ENCODE measurements at regions not wholly inside any gene's neighbourhood (a gene's known extent, or its start where the extent isn't known, plus 50 kb on each side); places are given as distances from the start of the nearest gene placed in this dataset.
A peak's percentile ranks its signal among the peaks of the same experiment; 100 is the strongest.

DNA sequence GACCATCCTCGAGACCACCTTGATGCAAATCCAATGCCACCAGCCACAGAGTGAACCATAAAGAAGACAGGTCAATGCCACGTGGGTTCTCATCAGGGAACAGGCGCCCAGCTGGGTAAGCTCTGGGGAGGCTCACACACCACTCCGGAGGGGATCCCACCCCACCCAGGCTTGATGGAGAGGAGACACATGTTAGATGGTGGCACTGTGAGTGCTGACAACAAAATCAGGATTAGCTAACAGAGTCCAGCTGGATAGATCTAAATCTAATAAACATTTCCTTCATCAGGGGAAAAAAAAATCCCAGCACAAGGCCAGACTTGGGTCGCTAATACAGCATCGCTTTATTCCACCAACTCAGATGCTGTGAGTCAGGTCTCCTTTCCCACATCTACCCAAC, 132.2 kb upstream of the TNR start:
- TF ChIP-seq, protein P1, sequence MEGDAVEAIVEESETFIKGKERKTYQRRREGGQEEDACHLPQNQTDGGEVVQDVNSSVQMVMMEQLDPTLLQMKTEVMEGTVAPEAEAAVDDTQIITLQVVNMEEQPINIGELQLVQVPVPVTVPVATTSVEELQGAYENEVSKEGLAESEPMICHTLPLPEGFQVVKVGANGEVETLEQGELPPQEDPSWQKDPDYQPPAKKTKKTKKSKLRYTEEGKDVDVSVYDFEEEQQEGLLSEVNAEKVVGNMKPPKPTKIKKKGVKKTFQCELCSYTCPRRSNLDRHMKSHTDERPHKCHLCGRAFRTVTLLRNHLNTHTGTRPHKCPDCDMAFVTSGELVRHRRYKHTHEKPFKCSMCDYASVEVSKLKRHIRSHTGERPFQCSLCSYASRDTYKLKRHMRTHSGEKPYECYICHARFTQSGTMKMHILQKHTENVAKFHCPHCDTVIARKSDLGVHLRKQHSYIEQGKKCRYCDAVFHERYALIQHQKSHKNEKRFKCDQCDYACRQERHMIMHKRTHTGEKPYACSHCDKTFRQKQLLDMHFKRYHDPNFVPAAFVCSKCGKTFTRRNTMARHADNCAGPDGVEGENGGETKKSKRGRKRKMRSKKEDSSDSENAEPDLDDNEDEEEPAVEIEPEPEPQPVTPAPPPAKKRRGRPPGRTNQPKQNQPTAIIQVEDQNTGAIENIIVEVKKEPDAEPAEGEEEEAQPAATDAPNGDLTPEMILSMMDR (IDR thresholded peaks at IDR 0.05; ENCODE audit: control extremely low read depth, extremely low read depth) = no peak
- Histone ChIP-seq H3K36me3 (ENCODE audit: control insufficient read depth in 4 of 4, insufficient read depth in 4 of 4, low read length in 4 of 4) (no peaks in the 10 kb centered on the region), H3K4me1 (ENCODE audit: control insufficient read depth in 5 of 5, insufficient read depth in 5 of 5, low read length in 5 of 5) (peaks cover 0 to 37% (median 5%) of the 10 kb centered on the region in 5 donors), H3K27me3 (ENCODE audit: control insufficient read depth in 3 of 3, insufficient read depth in 3 of 3, low read length in 2 of 3) (no peaks in the 10 kb centered on the region), H3K4me3 (no peak overlapping the region), H3K9me3 (ENCODE audit: control insufficient read depth in 4 of 4, insufficient read depth in 3 of 4, low read length in 3 of 4) (peaks cover 0 to 3% (median 0%) of the 10 kb centered on the region in 4 donors), H3K9ac (ENCODE audit: insufficient read depth in 1 of 2, low read length in 2 of 2) (no peak overlapping the region), H3K27ac (ENCODE audit: low read depth in 1 of 2, low read length in 1 of 2) (no peak overlapping the region)
- WGBS, 2 donors = 88 to 91% methylated on average over 6 of the region's 6 CpGs
- ATAC-seq (ENCODE audit: insufficient read depth, low FRiP score) (no peak), DNase-seq (peak in 2 of 3 donors; percentile 48 to 68)

DNA sequence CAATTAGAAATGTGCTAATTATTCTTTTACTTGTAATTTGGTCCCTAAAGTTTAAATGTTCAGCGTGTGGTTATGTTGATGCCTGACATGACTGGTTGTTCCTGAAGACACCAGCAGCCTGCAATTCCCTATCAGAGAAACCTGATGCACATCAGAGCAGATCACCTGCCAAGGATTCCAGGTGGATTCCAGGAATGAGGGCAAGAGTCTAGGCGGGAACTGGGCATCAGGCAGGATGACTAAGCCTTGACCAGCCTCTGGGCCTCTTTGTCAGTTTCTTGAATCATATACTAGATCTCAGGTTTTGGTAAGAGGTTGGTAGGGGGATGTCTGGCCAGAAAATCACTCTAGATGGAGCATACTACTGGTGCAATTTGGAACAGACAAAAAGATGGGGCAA, 130.7 kb upstream of the TNR start:
- WGBS, 2 donors = 90 to 91% methylated on average over 2 of the region's 2 CpGs
- Histone ChIP-seq H3K27ac (ENCODE audit: low read depth in 1 of 2, low read length in 1 of 2) (no peak overlapping the region), H3K27me3 (ENCODE audit: control insufficient read depth in 3 of 3, insufficient read depth in 3 of 3, low read length in 2 of 3) (no peaks in the 10 kb centered on the region), H3K4me3 (no peak overlapping the region), H3K9me3 (ENCODE audit: control insufficient read depth in 4 of 4, insufficient read depth in 3 of 4, low read length in 3 of 4) (peaks cover 0 to 3% (median 0%) of the 10 kb centered on the region in 4 donors), H3K9ac (ENCODE audit: insufficient read depth in 1 of 2, low read length in 2 of 2) (no peak overlapping the region), H3K4me1 (ENCODE audit: control insufficient read depth in 5 of 5, insufficient read depth in 5 of 5, low read length in 5 of 5) (peaks cover 0 to 37% (median 5%) of the 10 kb centered on the region in 5 donors), H3K36me3 (ENCODE audit: control insufficient read depth in 4 of 4, insufficient read depth in 4 of 4, low read length in 4 of 4) (no peaks in the 10 kb centered on the region)
- ATAC-seq (ENCODE audit: insufficient read depth, low FRiP score) = no peak
- TF ChIP-seq, protein P1 (IDR thresholded peaks at IDR 0.05; ENCODE audit: control extremely low read depth, extremely low read depth) = no peak
- no peak for DNase-seq

DNA sequence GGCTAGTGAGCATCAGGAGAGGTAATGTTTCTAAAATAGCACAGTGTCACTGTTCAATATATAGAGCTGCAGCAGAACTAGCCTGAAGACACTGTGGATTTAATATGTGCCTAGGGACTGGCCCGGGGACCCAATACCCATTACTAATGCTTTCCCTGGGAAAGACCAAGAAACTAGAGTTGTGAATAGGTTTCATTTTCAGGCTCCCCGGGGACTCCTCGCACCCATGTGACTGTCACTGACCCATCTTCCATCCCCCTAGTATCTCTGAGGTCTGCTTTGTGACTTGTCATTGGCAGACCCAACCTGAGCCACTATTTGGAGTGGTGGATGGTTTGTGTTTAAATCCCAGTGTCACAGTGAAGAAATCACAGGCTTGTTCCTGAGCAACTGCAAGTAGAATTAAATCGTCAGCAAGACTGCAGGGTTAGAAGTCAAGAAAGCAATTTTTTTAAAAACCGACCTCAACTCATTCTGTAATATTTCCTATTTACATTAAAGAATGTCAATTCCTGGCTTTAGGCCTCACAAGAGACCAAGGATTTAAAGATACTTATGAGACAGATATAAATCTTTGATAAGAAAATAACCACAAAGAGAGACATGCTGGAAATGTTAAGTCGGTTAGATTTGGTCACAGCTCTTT, 130.0 kb upstream of the TNR start:
- H3K27ac ChIP-seq (ENCODE audit: low read depth in 1 of 2, low read length in 1 of 2) = no peak overlapping the region
- peaks cover 0 to 37% (median 5%) of the 10 kb centered on the region in 5 donors for H3K4me1 ChIP-seq (ENCODE audit: control insufficient read depth in 5 of 5, insufficient read depth in 5 of 5, low read length in 5 of 5)
- H3K9me3 ChIP-seq (ENCODE audit: control insufficient read depth in 4 of 4, insufficient read depth in 3 of 4, low read length in 3 of 4) = peaks cover 0 to 3% (median 0%) of the 10 kb centered on the region in 4 donors
- WGBS, 2 donors = 60 to 63% methylated on average over 6 of the region's 6 CpGs
- H3K36me3 ChIP-seq (ENCODE audit: control insufficient read depth in 4 of 4, insufficient read depth in 4 of 4, low read length in 4 of 4) = no peaks in the 10 kb centered on the region
- H3K27me3 ChIP-seq (ENCODE audit: control insufficient read depth in 3 of 3, insufficient read depth in 3 of 3, low read length in 2 of 3) = no peaks in the 10 kb centered on the region
- H3K9ac ChIP-seq (ENCODE audit: insufficient read depth in 1 of 2, low read length in 2 of 2) = no peak overlapping the region
- no peak for ATAC-seq (ENCODE audit: insufficient read depth, low FRiP score)
- DNase-seq = peak in 2 of 3 donors; percentile 45 to 55
- no peak overlapping the region for H3K4me3 ChIP-seq
- TF ChIP-seq, protein P1 (IDR thresholded peaks at IDR 0.05; ENCODE audit: control extremely low read depth, extremely low read depth) = no peak

DNA sequence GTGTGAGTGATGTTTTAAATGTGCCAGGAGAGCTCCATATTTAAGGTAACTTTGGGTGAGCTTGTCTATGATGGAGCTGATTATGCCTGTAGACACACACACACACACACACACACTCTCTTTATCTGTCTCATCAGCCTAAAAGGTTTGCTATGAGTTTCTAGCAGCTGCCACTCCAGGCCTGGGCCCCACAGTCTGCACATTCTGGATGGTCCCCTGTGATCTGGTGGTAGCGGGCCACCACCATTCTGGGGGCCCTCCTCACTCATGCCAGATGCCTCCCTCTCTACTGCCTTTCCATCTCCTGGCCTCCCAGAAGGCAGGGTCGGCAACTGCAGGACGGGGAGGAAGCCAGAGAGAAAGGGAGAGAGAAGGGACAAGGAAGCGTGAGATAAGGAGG, 129.2 kb upstream of the TNR start:
- ATAC-seq (ENCODE audit: insufficient read depth, low FRiP score) (no peak), DNase-seq (no peak)
- no peak overlapping the region for H3K9ac ChIP-seq (ENCODE audit: insufficient read depth in 1 of 2, low read length in 2 of 2)
- no peaks in the 10 kb centered on the region for H3K27me3 ChIP-seq (ENCODE audit: control insufficient read depth in 3 of 3, insufficient read depth in 3 of 3, low read length in 2 of 3)
- H3K4me3 ChIP-seq = no peak overlapping the region
- peaks cover 0 to 30% (median 5%) of the 10 kb centered on the region in 5 donors for H3K4me1 ChIP-seq (ENCODE audit: control insufficient read depth in 5 of 5, insufficient read depth in 5 of 5, low read length in 5 of 5)
- TF ChIP-seq, protein P1 (IDR thresholded peaks at IDR 0.05; ENCODE audit: control extremely low read depth, extremely low read depth) = no peak
- no peaks in the 10 kb centered on the region for H3K36me3 ChIP-seq (ENCODE audit: control insufficient read depth in 4 of 4, insufficient read depth in 4 of 4, low read length in 4 of 4)
- H3K9me3 ChIP-seq (ENCODE audit: control insufficient read depth in 4 of 4, insufficient read depth in 3 of 4, low read length in 3 of 4) = peaks cover 0 to 3% (median 0%) of the 10 kb centered on the region in 4 donors
- H3K27ac ChIP-seq (ENCODE audit: low read depth in 1 of 2, low read length in 1 of 2) = no peak overlapping the region
- WGBS, 2 donors = 90 to 93% methylated on average over 4 of the region's 4 CpGs

All from lung (tissue), 11 donors.